ENCODE measurements at regions not wholly inside any gene's neighbourhood (a gene's known extent, or its start where the extent isn't known, plus 50 kb on each side); places are given as distances from the start of the nearest gene placed in this dataset.

DNA sequence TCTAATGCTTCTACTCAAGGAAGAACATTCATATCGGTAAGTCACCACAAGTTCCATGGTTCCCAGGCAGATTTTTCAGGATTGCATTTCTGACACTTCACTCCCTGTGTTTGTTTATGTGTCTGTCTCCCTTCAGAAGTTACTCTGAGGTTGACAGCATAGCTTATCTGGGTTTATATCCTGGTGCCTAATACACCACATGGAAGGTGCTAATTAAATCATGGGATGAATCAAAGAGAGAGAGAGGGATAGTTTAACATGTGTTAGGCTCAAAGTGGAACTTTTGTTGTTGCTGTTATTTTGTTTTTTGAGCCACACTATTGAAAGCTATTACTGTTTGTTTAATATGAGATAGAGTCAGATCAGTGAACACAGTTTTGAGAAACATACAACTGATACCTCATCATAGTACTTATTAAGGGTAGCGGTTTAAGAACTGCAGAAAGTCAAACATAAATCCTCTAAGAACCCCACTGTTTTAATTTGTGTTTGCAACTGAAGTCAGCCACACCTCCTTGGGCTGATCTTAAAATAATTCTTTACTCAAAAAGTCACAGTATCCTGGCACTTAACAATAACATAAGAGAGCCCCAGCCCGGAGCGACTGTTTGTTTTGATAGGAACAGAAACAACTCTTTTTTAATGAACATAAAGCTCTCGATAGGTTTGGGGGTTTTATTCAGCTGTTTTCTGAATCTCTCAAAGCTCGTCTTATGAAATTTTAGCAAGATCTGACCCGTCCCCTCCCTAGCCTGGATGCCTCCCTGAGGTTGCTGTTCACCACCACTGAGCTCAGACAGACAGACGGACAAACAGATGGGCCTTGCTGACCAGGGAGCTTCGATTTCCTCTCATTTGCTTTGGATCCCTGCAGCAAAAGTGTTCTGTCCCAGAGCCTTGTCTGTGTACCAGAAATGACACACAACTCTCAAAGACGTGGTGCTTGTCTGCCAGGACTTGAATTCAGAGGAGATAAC, 98.3 kb upstream of the MYOCD start:
- Histone ChIP-seq H3K9ac (ENCODE audit: insufficient read length) (no peak overlapping the region), H3K27ac (no peak overlapping the region), H3K4me3 (no peak overlapping the region), H3K36me3 (ENCODE audit: insufficient read depth, low read length) (no peaks in the 10 kb centered on the region), H3K9me3 (ENCODE audit: low read depth, low read length) (no peaks in the 10 kb centered on the region)
- no peak for DNase-seq (ENCODE audit: low read depth, low spot score)
- TF ChIP-seq POLR2AphosphoS5 (IDR thresholded peaks at IDR 0.05; ENCODE audit: borderline replicate concordance, low read depth, low read length) (no peak), EZH2 (IDR thresholded peaks at IDR 0.05) (no peak), FOXP2 (optimal IDR thresholded peaks at IDR 0.05; ENCODE audit: control extremely low read depth, extremely low read length, insufficient read depth) (no peak)

DNA sequence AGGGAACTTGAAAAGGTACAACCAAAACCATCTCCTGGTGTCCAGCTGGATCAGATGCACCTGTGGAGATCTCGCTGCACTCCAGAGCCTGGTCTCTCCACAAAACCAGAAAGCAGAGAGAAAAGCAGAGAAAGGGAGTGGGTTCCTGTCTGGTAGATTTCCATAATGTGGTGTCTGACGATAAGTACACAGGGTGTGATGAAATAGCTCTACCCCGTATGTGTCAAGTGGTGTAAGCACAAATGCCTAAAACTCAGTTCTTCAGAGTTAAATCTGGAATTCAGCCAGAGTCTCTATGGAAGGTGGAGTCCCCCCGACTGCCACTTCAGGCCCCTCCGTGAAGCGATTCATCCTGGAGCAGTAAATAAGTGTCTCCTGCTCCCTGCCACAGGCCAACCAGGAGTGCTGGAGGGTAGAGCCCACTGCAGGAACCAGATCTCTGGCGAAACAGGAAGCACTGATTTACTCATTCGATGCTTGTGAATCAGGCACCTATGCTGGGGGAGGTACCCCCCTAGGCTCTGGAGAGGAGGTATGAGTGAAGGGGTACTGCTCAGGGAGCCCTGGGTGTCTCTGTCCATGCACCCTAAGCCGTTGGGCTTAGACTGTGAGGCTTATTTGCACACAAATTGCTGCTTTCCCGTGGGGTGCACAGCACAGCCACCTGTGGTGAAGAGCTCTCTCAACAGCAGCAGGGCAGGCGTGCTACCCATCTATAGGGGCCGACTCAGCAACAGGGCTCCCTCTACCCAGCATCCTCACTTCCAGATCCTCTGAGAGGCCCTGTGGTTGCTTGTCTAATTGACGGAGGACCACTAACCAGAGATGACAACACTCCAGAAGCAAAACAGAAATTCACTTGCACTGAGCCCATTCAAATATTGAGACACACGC, 97.1 kb upstream of the MYOCD start:
- no peak for DNase-seq (ENCODE audit: low read depth, low spot score)
- no peak overlapping the region for H3K9ac ChIP-seq (ENCODE audit: insufficient read length)
- H3K27ac ChIP-seq = no peak overlapping the region
- no peak overlapping the region for H3K4me3 ChIP-seq
- TF ChIP-seq FOXP2 (optimal IDR thresholded peaks at IDR 0.05; ENCODE audit: control extremely low read depth, extremely low read length, insufficient read depth) = no peak
- TF ChIP-seq EZH2 (IDR thresholded peaks at IDR 0.05) = no peak
- TF ChIP-seq POLR2AphosphoS5 (IDR thresholded peaks at IDR 0.05; ENCODE audit: borderline replicate concordance, low read depth, low read length) = no peak
- no peaks in the 10 kb centered on the region for H3K36me3 ChIP-seq (ENCODE audit: insufficient read depth, low read length)
- no peaks in the 10 kb centered on the region for H3K9me3 ChIP-seq (ENCODE audit: low read depth, low read length)

DNA sequence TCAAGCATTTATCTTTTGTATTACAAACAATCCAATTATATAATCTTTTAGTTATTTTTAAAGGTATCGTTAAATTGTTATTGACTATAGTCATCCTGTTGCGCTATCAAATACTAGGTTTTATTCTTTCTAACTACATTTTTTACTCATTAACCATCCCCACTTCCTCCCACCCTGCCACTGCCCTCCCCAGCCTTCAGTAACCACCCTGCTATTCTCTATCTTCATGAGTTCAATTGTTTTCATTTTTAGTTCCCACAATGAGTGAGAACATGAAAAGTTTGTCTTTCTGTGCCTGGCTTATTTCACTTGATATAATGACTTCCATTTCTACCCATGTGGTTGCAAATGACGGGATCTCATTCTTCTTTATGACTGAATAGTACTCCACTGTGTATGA, 94.1 kb upstream of the MYOCD start:
- H3K4me3 ChIP-seq = no peak overlapping the region
- no peak overlapping the region for H3K27ac ChIP-seq
- no peak overlapping the region for H3K9ac ChIP-seq (ENCODE audit: insufficient read length)
- H3K9me3 ChIP-seq (ENCODE audit: low read depth, low read length) = no peaks in the 10 kb centered on the region
- TF ChIP-seq EZH2 (IDR thresholded peaks at IDR 0.05) (no peak), POLR2AphosphoS5 (IDR thresholded peaks at IDR 0.05; ENCODE audit: borderline replicate concordance, low read depth, low read length) (no peak), FOXP2 (optimal IDR thresholded peaks at IDR 0.05; ENCODE audit: control extremely low read depth, extremely low read length, insufficient read depth) (no peak)
- DNase-seq (ENCODE audit: low read depth, low spot score) = no peak
- H3K36me3 ChIP-seq (ENCODE audit: insufficient read depth, low read length) = no peaks in the 10 kb centered on the region

DNA sequence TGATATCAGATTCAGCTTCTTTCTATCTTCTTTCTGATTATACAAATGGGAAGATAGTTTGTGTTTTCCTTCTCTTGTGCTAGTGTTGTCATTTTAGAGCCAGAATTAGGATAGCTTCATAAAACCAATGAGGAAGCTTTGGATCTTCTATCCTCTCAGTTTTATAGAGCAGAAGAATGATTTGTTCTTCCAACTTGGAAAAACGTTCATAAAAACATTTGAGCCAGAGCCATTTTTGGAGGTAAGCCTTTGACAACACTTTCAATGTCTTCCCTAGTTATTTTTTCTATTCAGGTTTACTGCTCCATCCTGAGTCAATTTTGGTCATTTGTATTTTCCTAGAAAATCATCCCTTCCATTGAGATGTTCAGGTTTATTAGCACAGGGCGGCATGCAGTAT, 91.2 kb upstream of the MYOCD start:
- Histone ChIP-seq H3K27ac (no peak overlapping the region), H3K4me3 (no peak overlapping the region), H3K9ac (ENCODE audit: insufficient read length) (no peak overlapping the region), H3K36me3 (ENCODE audit: insufficient read depth, low read length) (no peaks in the 10 kb centered on the region), H3K9me3 (ENCODE audit: low read depth, low read length) (no peaks in the 10 kb centered on the region)
- no peak for TF ChIP-seq EZH2 (IDR thresholded peaks at IDR 0.05)
- TF ChIP-seq POLR2AphosphoS5 (IDR thresholded peaks at IDR 0.05; ENCODE audit: borderline replicate concordance, low read depth, low read length) = no peak
- no peak for TF ChIP-seq FOXP2 (optimal IDR thresholded peaks at IDR 0.05; ENCODE audit: control extremely low read depth, extremely low read length, insufficient read depth)
- no peak for DNase-seq (ENCODE audit: low read depth, low spot score)

DNA sequence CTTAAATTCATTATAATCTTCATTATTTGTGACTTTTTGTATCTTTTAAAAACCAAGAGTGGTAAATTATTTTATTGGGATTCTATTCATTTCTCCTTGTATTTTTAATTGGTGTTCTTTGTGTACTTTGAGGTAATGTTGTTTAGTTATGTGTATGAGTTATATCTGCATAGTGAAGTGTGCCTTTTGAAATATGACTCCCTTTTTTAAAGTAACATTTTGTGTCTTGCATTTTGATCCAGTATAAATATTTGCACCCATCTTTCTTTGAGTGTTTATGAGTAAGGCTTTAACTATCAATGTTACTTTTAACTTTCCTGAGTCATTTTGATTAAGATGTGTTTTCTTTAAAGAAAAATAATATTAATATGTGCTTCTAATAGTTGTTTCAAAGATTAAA, 90.0 kb upstream of the MYOCD start:
- no peak overlapping the region for H3K9ac ChIP-seq (ENCODE audit: insufficient read length)
- DNase-seq (ENCODE audit: low read depth, low spot score) = no peak
- no peak overlapping the region for H3K4me3 ChIP-seq
- no peak overlapping the region for H3K27ac ChIP-seq
- no peaks in the 10 kb centered on the region for H3K36me3 ChIP-seq (ENCODE audit: insufficient read depth, low read length)
- TF ChIP-seq POLR2AphosphoS5 (IDR thresholded peaks at IDR 0.05; ENCODE audit: borderline replicate concordance, low read depth, low read length) = no peak
- no peak for TF ChIP-seq FOXP2 (optimal IDR thresholded peaks at IDR 0.05; ENCODE audit: control extremely low read depth, extremely low read length, insufficient read depth)
- no peak for TF ChIP-seq EZH2 (IDR thresholded peaks at IDR 0.05)
- no peaks in the 10 kb centered on the region for H3K9me3 ChIP-seq (ENCODE audit: low read depth, low read length)

DNA sequence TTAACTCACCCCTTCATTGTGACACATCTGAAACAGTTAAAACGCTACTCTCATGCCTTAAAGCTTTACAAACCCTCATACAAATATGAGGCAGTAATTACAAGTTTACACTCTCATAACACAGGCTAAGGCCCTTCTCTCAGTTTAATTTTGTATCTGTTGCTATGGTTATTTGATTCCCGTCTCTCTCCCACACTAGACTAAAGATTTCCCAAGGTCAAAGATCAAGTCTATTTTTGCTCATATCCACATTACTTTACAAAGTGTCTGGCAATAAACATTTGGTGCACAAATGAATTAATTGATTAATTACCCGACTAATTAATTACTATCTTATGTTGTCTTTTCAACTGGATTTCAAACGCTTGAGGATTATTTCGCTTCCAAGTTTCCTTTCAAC, 86.4 kb upstream of the MYOCD start:
- no peak overlapping the region for H3K9ac ChIP-seq (ENCODE audit: insufficient read length)
- no peaks in the 10 kb centered on the region for H3K36me3 ChIP-seq (ENCODE audit: insufficient read depth, low read length)
- no peak overlapping the region for H3K27ac ChIP-seq
- H3K4me3 ChIP-seq = no peak overlapping the region
- H3K9me3 ChIP-seq (ENCODE audit: low read depth, low read length) = no peaks in the 10 kb centered on the region
- no peak for DNase-seq (ENCODE audit: low read depth, low spot score)
- no peak for TF ChIP-seq EZH2 (IDR thresholded peaks at IDR 0.05)
- TF ChIP-seq POLR2AphosphoS5 (IDR thresholded peaks at IDR 0.05; ENCODE audit: borderline replicate concordance, low read depth, low read length) = no peak

DNA sequence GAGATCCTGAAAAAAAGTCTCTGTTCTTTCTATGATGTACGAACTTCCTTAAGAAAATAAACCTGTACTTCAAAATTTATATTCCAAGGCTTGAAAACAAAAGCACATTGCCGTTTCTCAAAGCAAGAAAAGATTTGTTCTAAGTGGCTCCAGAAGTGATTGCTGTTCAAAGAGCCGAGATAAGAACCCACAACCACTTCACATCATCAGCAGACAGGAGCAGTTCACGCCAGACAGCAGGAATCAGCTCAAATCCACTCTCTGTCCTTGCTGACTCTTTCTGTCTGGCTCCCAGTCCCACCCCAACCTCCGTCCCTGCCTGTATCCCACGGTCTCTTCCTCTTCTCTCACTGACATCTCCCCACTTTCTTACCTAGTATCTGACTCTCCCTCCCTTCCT, 85.0 kb upstream of the MYOCD start:
- DNase-seq (ENCODE audit: low read depth, low spot score) = no peak
- Histone ChIP-seq H3K4me3 (no peak overlapping the region), H3K9me3 (ENCODE audit: low read depth, low read length) (no peaks in the 10 kb centered on the region), H3K27ac (no peak overlapping the region), H3K9ac (ENCODE audit: insufficient read length) (no peak overlapping the region), H3K36me3 (ENCODE audit: insufficient read depth, low read length) (no peaks in the 10 kb centered on the region)
- TF ChIP-seq FOXP2 (optimal IDR thresholded peaks at IDR 0.05; ENCODE audit: control extremely low read depth, extremely low read length, insufficient read depth) (no peak), POLR2AphosphoS5 (IDR thresholded peaks at IDR 0.05; ENCODE audit: borderline replicate concordance, low read depth, low read length) (no peak), EZH2 (IDR thresholded peaks at IDR 0.05) (no peak)

DNA sequence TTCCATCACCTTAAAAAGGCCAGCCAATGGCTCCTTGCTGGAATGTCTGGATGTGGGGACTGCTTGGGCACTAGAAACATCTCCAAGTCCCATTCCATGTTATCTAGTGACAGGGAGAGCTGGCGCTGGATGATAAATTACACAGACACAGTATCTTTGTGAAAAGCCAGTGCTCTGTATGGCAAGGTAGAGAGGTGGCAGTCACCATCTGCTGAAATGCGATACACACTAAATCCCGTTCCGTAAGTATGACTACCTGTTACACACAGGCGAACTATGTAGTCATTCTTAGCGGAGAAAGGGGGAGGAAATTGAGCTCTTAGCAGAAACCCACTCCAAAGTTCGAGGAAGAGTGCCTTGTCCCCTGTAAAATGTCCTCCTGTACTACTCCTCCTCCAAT, 81.0 kb upstream of the MYOCD start:
- Histone ChIP-seq H3K9me3 (ENCODE audit: low read depth, low read length) (no peaks in the 10 kb centered on the region), H3K4me3 (no peak overlapping the region), H3K36me3 (ENCODE audit: insufficient read depth, low read length) (no peaks in the 10 kb centered on the region), H3K9ac (ENCODE audit: insufficient read length) (no peak overlapping the region), H3K27ac (no peak overlapping the region)
- no peak for DNase-seq (ENCODE audit: low read depth, low spot score)
- TF ChIP-seq FOXP2 (optimal IDR thresholded peaks at IDR 0.05; ENCODE audit: control extremely low read depth, extremely low read length, insufficient read depth) (no peak), POLR2AphosphoS5 (IDR thresholded peaks at IDR 0.05; ENCODE audit: borderline replicate concordance, low read depth, low read length) (no peak), EZH2 (IDR thresholded peaks at IDR 0.05) (no peak)
